Glutamatergic neuron (in vitro differentiated cells): ENCODE measurements at regions not wholly inside any gene's neighbourhood (a gene's known extent, or its start where the extent isn't known, plus 50 kb on each side); places are given as distances from the start of the nearest gene placed in this dataset.

Experiments
- DNase-seq: peaks from one replicate; pipeline ENCODE4 v3.0.0; 2022
- H3K27ac Mint-ChIP-seq: one replicate; pipeline ENCODE4 v1.8.0; 2020; ENCODE audit warnings: mild to moderate bottlenecking, mixed read lengths, inconsistent platforms; ENCODE audit not compliant: unreplicated experiment
- H3K27me3 Mint-ChIP-seq: one replicate; pipeline ENCODE4 v1.8.0; 2020; ENCODE audit warnings: mild to moderate bottlenecking, moderate library complexity, mixed read lengths, inconsistent platforms; ENCODE audit not compliant: unreplicated experiment
- H3K36me3 Mint-ChIP-seq: one replicate; pipeline ENCODE4 v1.8.0; 2020; ENCODE audit warnings: mild to moderate bottlenecking, mixed read lengths, inconsistent platforms; ENCODE audit not compliant: unreplicated experiment
- H3K4me1 Mint-ChIP-seq: one replicate; pipeline ENCODE4 v1.8.0; 2020; ENCODE audit warnings: mild to moderate bottlenecking, low read depth, mixed read lengths, inconsistent platforms; ENCODE audit not compliant: unreplicated experiment
- H3K4me3 Mint-ChIP-seq: one replicate; pipeline ENCODE4 v1.8.0; 2020; ENCODE audit warnings: mild to moderate bottlenecking, mixed read lengths, inconsistent platforms; ENCODE audit not compliant: unreplicated experiment
- H3K9me3 Mint-ChIP-seq: one replicate; pipeline ENCODE4 v1.8.0; 2020; ENCODE audit warnings: mild to moderate bottlenecking, moderate library complexity, mixed read lengths, inconsistent platforms; ENCODE audit not compliant: unreplicated experiment
- CTCF ChIP-seq: fragments of 200-600 bp; sonication (generic); IDR thresholded peaks from one replicate; pipeline ENCODE4 v1.5.0; 2021; ENCODE audit not compliant: partially characterized antibody, unreplicated experiment

DNA sequence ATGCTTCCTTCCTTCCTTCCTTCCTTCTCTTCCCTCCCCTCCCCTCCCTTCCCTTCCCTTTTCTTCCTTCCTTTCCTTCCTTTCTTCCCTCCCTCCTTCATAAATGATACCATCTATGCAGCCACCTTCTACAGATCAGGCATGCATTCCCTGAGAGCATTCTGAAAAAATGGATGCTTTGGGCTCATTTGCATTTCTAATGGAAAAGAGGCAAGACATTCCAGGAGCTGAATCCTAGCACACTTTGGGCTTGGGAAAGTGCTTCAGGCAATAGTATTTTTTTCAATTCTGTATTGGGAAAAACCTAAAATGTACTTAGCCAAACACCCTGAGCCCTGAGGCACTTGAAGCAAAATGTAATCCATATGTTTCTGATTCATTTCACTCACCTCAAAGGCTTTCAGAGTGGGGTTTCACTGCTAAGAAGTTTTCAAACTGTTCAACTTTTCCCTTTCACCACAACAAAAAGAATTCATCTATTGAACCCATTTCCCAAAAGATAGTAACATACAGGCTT lies 220.1 kb upstream of the RORA start:
- TF ChIP-seq CTCF, result no peak
- Mint-ChIP-seq H3K4me3 (no peak overlapping the region), H3K36me3 (peaks cover 8% of the 10 kb centered on the region), H3K4me1 (peaks cover 12% of the 10 kb centered on the region), H3K27me3 (no peaks in the 10 kb centered on the region), H3K9me3 (no peaks in the 10 kb centered on the region), H3K27ac (no peak overlapping the region)
- DNase-seq, result no peak

DNA sequence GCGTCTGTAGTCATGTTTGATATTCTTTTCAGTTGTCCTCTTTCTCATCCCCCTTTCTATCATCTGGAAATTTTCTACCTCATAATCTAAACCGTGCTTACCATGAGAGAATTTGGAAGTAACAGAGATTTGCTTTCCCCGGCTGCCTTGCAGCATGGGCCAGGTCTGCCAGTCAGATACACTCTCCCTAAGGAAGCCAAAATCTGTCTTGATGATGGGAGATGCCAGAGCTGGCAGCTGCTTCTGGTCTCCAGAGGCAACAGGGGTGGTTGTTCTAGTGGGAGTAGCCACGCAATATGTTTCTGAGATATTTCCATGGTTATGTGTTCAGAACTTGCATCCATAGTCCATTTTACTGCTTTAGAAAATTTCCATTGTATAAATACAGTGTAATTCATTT lies 218.9 kb upstream of the RORA start:
- no peak for TF ChIP-seq CTCF
- Mint-ChIP-seq H3K36me3 (peaks cover 12% of the 10 kb centered on the region), H3K27me3 (no peaks in the 10 kb centered on the region), H3K9me3 (peaks cover 3% of the 10 kb centered on the region), H3K27ac (no peak overlapping the region), H3K4me1 (peaks cover 12% of the 10 kb centered on the region), H3K4me3 (no peak overlapping the region)
- no peak for DNase-seq

DNA sequence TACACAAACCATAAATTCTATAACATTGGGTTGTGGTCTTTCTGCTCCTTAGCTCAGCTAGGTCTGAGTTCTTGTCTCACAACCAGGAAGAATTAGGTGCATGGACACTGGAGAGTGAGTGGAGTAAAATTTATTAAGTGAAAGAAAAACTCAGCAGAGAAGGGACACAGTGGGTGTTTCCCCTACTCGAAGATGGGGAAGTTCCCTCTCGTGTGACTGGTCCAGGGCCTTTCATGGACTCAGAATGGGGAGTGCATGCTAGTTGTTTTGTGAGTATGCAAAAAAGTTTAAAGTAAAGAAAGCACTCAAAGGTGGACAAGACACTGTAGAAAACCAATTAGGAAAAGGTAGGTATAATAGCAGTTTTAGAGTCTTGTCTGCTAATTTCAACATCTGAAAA lies 215.5 kb upstream of the RORA start:
- H3K4me1 Mint-ChIP-seq, result peaks cover 12% of the 10 kb centered on the region
- TF ChIP-seq CTCF, result no peak
- no peak overlapping the region for H3K27ac Mint-ChIP-seq
- no peaks in the 10 kb centered on the region for H3K27me3 Mint-ChIP-seq
- peaks cover 19% of the 10 kb centered on the region for H3K36me3 Mint-ChIP-seq
- no peak overlapping the region for H3K4me3 Mint-ChIP-seq
- peaks cover 3% of the 10 kb centered on the region for H3K9me3 Mint-ChIP-seq
- no peak for DNase-seq

DNA sequence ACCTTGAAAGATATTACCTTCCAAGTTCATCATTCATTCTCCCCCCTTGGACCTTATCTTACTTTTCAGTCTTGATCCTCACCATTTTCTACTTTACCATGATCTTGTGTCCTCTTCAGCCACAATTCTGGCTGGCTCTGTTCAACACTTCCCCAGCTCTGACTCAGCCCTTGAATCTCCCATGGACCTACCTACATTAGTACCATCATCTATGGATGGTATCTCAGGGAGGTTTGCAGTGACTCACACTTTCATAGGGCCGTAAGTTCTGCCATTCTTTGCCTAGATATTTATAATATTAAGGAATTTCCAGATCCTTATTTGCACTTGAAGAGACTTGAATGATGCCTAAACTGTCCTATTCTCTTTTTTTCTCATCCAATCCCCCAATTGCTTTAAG lies 213.7 kb upstream of the RORA start:
- Mint-ChIP-seq H3K4me1 (peaks cover 4% of the 10 kb centered on the region), H3K9me3 (peaks cover 5% of the 10 kb centered on the region), H3K36me3 (peaks cover 19% of the 10 kb centered on the region), H3K4me3 (no peak overlapping the region), H3K27ac (no peak overlapping the region), H3K27me3 (no peaks in the 10 kb centered on the region)
- TF ChIP-seq CTCF, result no peak
- no peak for DNase-seq

GRCh38 chr15:61441891-61442290 lies 212.8 kb upstream of the RORA start:
- Mint-ChIP-seq H3K27ac (no peak overlapping the region), H3K4me1 (no peaks in the 10 kb centered on the region), H3K4me3 (no peak overlapping the region), H3K27me3 (no peaks in the 10 kb centered on the region), H3K9me3 (peaks cover 5% of the 10 kb centered on the region), H3K36me3 (peaks cover 19% of the 10 kb centered on the region)
- no peak for TF ChIP-seq CTCF
- no peak for DNase-seq
